Left ventricle myocardium inferior (tissue), 1 donor: ENCODE measurements at regions not wholly inside any gene's neighbourhood (a gene's known extent, or its start where the extent isn't known, plus 50 kb on each side); places are given as distances from the start of the nearest gene placed in this dataset.

Experiments used
- DNase-seq: peaks from one replicate; pipeline ENCODE4 v3.0.0-alpha.2; 2020
- H3K27ac ChIP-seq: fragments of 200-600 bp; replicated peaks from 2 replicates; pipeline ENCODE4 v1.8.0; 2021
- H3K27me3 ChIP-seq: fragments of 200-600 bp; 2 replicates; pipeline ENCODE4 v1.8.0; 2021; ENCODE audit warnings: low read depth
- H3K36me3 ChIP-seq: fragments of 200-600 bp; 2 replicates; pipeline ENCODE4 v1.8.0; 2021
- H3K4me1 ChIP-seq: fragments of 200-600 bp; 2 replicates; pipeline ENCODE4 v1.8.0; 2021
- H3K4me3 ChIP-seq: fragments of 200-600 bp; 2 replicates; pipeline ENCODE4 v1.8.0; 2021; ENCODE audit warnings: mild to moderate bottlenecking, moderate library complexity
- H3K9me3 ChIP-seq: fragments of 200-600 bp; replicated peaks from 2 replicates; pipeline ENCODE4 v1.8.0; 2021
- CTCF ChIP-seq: fragments of 200-600 bp; IDR thresholded peaks from 2 replicates; pipeline ENCODE4 v1.8.0; 2021; ENCODE audit warnings: antibody characterized with exemption, mild to moderate bottlenecking, borderline replicate concordance
- intact Hi-C: fragments of 100-400 bp; cut with micrococcal nuclease; formaldehyde crosslinking; loops from one replicate; pipeline ENCODE4 v1.11.0; 2022
- donor health status: DM: no; HTN: yes; CAD: no; lungs with severe emphysema.

GRCh38 chr5:56460195-56460546 is 227.0 kb upstream of the ANKRD55 start:
- Histone ChIP-seq H3K9me3 (no peaks in the 10 kb centered on the region), H3K4me3 (no peak overlapping the region), H3K27me3 (no peaks in the 10 kb centered on the region), H3K36me3 (no peaks in the 10 kb centered on the region), H3K27ac (peak overlapping the region; percentile 45), H3K4me1 (peaks cover 36% of the 10 kb centered on the region)
- DNase-seq, result no peak
- TF ChIP-seq CTCF, result no peak
- intact Hi-C loops, result no loop called here

GRCh38 chr5:56459394-56460194 is 226.5 kb upstream of the ANKRD55 start:
- TF ChIP-seq CTCF, result no peak
- H3K4me1 ChIP-seq, result peaks cover 31% of the 10 kb centered on the region
- H3K4me3 ChIP-seq, result no peak overlapping the region
- intact Hi-C loops, result no loop called here
- DNase-seq, result no peak
- no peaks in the 10 kb centered on the region for H3K36me3 ChIP-seq
- H3K27ac ChIP-seq, result peak overlapping the region; percentile 45
- no peaks in the 10 kb centered on the region for H3K27me3 ChIP-seq
- no peaks in the 10 kb centered on the region for H3K9me3 ChIP-seq

GRCh38 chr5:56457887-56458812 is 225.0 kb upstream of the ANKRD55 start:
- intact Hi-C loops, result no loop called here
- no peaks in the 10 kb centered on the region for H3K9me3 ChIP-seq
- no peak for TF ChIP-seq CTCF
- no peak overlapping the region for H3K4me3 ChIP-seq
- peak; percentile 29 for DNase-seq
- H3K27ac ChIP-seq, result peak overlapping the region; percentile 59
- H3K4me1 ChIP-seq, result peaks cover 31% of the 10 kb centered on the region
- H3K27me3 ChIP-seq, result no peaks in the 10 kb centered on the region
- H3K36me3 ChIP-seq, result no peaks in the 10 kb centered on the region

GRCh38 chr5:56456002-56456401 is 222.9 kb upstream of the ANKRD55 start:
- no peak for DNase-seq
- no peak for TF ChIP-seq CTCF
- H3K4me1 ChIP-seq, result peaks cover 27% of the 10 kb centered on the region
- no peak overlapping the region for H3K4me3 ChIP-seq
- no peak overlapping the region for H3K27ac ChIP-seq
- no peaks in the 10 kb centered on the region for H3K27me3 ChIP-seq
- no peaks in the 10 kb centered on the region for H3K9me3 ChIP-seq
- intact Hi-C loops, result no loop called here
- H3K36me3 ChIP-seq, result no peaks in the 10 kb centered on the region

- Histone ChIP-seq H3K36me3 (no peaks in the 10 kb centered on the region), H3K4me1 (peaks cover 21% of the 10 kb centered on the region)
Observed at GRCh38 chr5:56455417-56455816, 222.3 kb upstream of the ANKRD55 start.

More at GRCh38 chr5:56455417-56455816, 222.3 kb upstream of the ANKRD55 start:
- DNase-seq, result no peak
- no peaks in the 10 kb centered on the region for H3K27me3 ChIP-seq
- TF ChIP-seq CTCF, result no peak
- no peak overlapping the region for H3K27ac ChIP-seq
- H3K9me3 ChIP-seq, result no peaks in the 10 kb centered on the region
- intact Hi-C loops, result no loop called here
- no peak overlapping the region for H3K4me3 ChIP-seq
